Activated CD8-positive, alpha-beta memory T cell treated with anti-CD3 and anti-CD28 coated beads for 36 hours (primary cell): ENCODE measurements at regions not wholly inside any gene's neighbourhood (a gene's known extent, or its start where the extent isn't known, plus 50 kb on each side); places are given as distances from the start of the nearest gene placed in this dataset.

Experiments used
- CTCF ChIA-PET: fragments of 350-600 bp; sonication (Branson Sonifier 250); formaldehyde crosslinking; loops from one replicate; lab custom pipeline; 2021; ENCODE audit warnings: antibody characterized with exemption; lab: Charles Lee
- POLR2A ChIA-PET: fragments of 350-600 bp; sonication (Branson Sonifier 250); formaldehyde crosslinking; loops from one replicate; lab custom pipeline; 2021; ENCODE audit warnings: antibody characterized with exemption; lab: Charles Lee

- CTCF ChIA-PET: no interaction called here
- POLR2A ChIA-PET: no interaction called here
Measured at GRCh38 chr2:239583879-239584859, 183.3 kb upstream of the HDAC4 start.

- ChIA-PET POLR2A (no interaction called here), CTCF (no interaction called here)
Measured at GRCh38 chr2:239583171-239583878, 182.5 kb upstream of the HDAC4 start.

- ChIA-PET POLR2A (no interaction called here), CTCF (no interaction called here)
Measured at GRCh38 chr2:239582476-239582875, 181.7 kb upstream of the HDAC4 start.

GRCh38 chr2:239581352-239581901 lies 180.6 kb upstream of the HDAC4 start:
- ChIA-PET CTCF (no interaction called here), POLR2A (no interaction called here)

- POLR2A ChIA-PET: no interaction called here
- CTCF ChIA-PET: no interaction called here
Measured at GRCh38 chr2:239580199-239580527, 179.3 kb upstream of the HDAC4 start.

GRCh38 chr2:239579524-239580198 lies 178.8 kb upstream of the HDAC4 start:
- POLR2A ChIA-PET: no interaction called here
- CTCF ChIA-PET: no interaction called here

GRCh38 chr2:239579081-239579480 lies 178.3 kb upstream of the HDAC4 start:
- POLR2A ChIA-PET: no interaction called here
- CTCF ChIA-PET: no interaction called here

GRCh38 chr2:239578381-239578780 lies 177.6 kb upstream of the HDAC4 start:
- POLR2A ChIA-PET: no interaction called here
- CTCF ChIA-PET: no interaction called here

GRCh38 chr2:239577935-239578334 lies 177.1 kb upstream of the HDAC4 start:
- ChIA-PET CTCF (no interaction called here), POLR2A (no interaction called here)

GRCh38 chr2:239576784-239577685 lies 176.2 kb upstream of the HDAC4 start:
- ChIA-PET POLR2A (no interaction called here), CTCF (no interaction called here)

- CTCF ChIA-PET: no interaction called here
Measured at GRCh38 chr2:239575931-239576445, 175.2 kb upstream of the HDAC4 start.

GRCh38 chr2:239574434-239575156 lies 173.8 kb upstream of the HDAC4 start:
- ChIA-PET POLR2A (no interaction called here), CTCF (no interaction called here)

More at GRCh38 chr2:239575931-239576445, 175.2 kb upstream of the HDAC4 start:
- POLR2A ChIA-PET: no interaction called here

GRCh38 chr2:239574054-239574433 lies 173.2 kb upstream of the HDAC4 start:
- POLR2A ChIA-PET: no interaction called here
- CTCF ChIA-PET: no interaction called here

- ChIA-PET POLR2A (no interaction called here), CTCF (no interaction called here)
Measured at GRCh38 chr2:239570971-239571520, 170.2 kb upstream of the HDAC4 start.

- ChIA-PET POLR2A (no interaction called here), CTCF (no interaction called here)
Measured at GRCh38 chr2:239570216-239570925, 169.6 kb upstream of the HDAC4 start.

- ChIA-PET CTCF (no interaction called here), POLR2A (no interaction called here)
Measured at GRCh38 chr2:239569401-239570090, 168.7 kb upstream of the HDAC4 start.

- CTCF ChIA-PET: no interaction called here
- POLR2A ChIA-PET: no interaction called here
Measured at GRCh38 chr2:239568601-239569000, 167.8 kb upstream of the HDAC4 start.
